ENCODE measurements at regions not wholly inside any gene's neighbourhood (a gene's known extent, or its start where the extent isn't known, plus 50 kb on each side); places are given as distances from the start of the nearest gene placed in this dataset.

- no peaks in the 10 kb centered on the region for H3K27me3 Mint-ChIP-seq (ENCODE audit: low read depth)
- TF ChIP-seq, protein P1, sequence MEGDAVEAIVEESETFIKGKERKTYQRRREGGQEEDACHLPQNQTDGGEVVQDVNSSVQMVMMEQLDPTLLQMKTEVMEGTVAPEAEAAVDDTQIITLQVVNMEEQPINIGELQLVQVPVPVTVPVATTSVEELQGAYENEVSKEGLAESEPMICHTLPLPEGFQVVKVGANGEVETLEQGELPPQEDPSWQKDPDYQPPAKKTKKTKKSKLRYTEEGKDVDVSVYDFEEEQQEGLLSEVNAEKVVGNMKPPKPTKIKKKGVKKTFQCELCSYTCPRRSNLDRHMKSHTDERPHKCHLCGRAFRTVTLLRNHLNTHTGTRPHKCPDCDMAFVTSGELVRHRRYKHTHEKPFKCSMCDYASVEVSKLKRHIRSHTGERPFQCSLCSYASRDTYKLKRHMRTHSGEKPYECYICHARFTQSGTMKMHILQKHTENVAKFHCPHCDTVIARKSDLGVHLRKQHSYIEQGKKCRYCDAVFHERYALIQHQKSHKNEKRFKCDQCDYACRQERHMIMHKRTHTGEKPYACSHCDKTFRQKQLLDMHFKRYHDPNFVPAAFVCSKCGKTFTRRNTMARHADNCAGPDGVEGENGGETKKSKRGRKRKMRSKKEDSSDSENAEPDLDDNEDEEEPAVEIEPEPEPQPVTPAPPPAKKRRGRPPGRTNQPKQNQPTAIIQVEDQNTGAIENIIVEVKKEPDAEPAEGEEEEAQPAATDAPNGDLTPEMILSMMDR (IDR thresholded peaks at IDR 0.05; ENCODE audit: unreplicated experiment), result no peak
- DNase-seq (ENCODE audit: low spot score in 2 of 2, unreplicated experiment in 2 of 2), result no peak
- H3K9me3 Mint-ChIP-seq, result peaks cover 5% of the 10 kb centered on the region
- H3K27ac Mint-ChIP-seq, result no peak overlapping the region
- no peaks in the 10 kb centered on the region for H3K4me1 Mint-ChIP-seq
- H3K4me3 Mint-ChIP-seq, result no peak overlapping the region
- H3K36me3 Mint-ChIP-seq, result no peaks in the 10 kb centered on the region
Measured at GRCh38 chr12:41709012-41709411, 435.7 kb downstream of the GXYLT1 start.

DNA sequence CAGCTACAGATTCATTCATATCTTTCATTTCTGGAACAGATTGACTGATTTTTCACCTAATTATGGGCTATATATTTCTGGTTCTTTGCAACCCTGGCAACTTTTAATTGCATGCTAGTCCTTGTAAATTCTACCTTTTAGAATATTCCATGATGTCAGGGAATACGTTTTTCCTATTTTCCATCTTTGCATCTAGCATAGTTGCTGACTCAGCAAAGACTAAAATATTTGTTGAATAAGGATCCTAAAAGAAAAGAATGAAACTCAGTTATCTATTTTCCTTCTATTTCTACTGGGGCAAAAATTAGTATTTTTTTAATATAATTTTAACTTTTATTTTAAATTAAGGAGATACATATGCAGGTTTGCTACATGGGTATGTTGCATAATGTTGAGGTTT lies 438.3 kb downstream of the GXYLT1 start:
- Mint-ChIP-seq H3K36me3 (no peaks in the 10 kb centered on the region), H3K4me1 (peaks cover 2% of the 10 kb centered on the region), H3K27ac (no peak overlapping the region), H3K27me3 (ENCODE audit: low read depth) (no peaks in the 10 kb centered on the region), H3K4me3 (no peak overlapping the region), H3K9me3 (no peaks in the 10 kb centered on the region)
- DNase-seq (ENCODE audit: low spot score in 2 of 2, unreplicated experiment in 2 of 2), result no peak
- TF ChIP-seq, protein P1 (IDR thresholded peaks at IDR 0.05; ENCODE audit: unreplicated experiment), result no peak

DNA sequence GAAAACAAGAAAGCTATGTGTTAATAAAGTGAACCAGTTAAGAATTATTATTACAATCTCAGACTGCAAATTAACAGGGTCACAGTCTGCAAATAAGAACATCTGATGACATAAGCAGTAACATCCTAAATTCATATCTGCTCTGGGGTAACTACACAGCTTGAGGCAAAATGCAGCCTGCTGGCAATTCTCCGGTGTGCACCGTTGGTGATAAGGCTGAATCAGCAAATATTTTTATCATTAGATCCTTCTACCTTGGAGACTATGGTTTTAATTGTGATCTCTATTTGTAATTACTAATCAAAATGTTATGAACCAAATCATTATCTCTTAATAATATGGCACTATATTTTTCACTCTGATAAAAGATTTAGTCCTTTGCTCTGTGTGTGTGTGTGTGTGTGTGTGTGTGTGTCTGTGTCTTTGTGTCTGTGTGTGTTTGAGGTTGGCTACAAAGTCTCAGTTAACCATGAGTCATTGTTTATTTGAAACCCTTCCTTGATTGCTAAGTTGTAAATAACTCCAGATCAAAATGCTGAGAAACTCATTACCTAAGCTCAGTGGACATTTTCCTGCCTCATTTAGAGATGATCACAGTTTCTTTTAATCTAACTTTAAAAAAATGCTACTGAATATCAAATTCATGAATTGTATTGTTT lies 442.6 kb downstream of the GXYLT1 start:
- H3K4me1 Mint-ChIP-seq, result peaks cover 2% of the 10 kb centered on the region

GRCh38 chr12:41700940-41701339 lies 443.7 kb downstream of the GXYLT1 start:
- peaks cover 2% of the 10 kb centered on the region for H3K4me1 Mint-ChIP-seq
- TF ChIP-seq, protein P1 (IDR thresholded peaks at IDR 0.05; ENCODE audit: unreplicated experiment), result no peak
- H3K36me3 Mint-ChIP-seq, result no peaks in the 10 kb centered on the region
- no peaks in the 10 kb centered on the region for H3K27me3 Mint-ChIP-seq (ENCODE audit: low read depth)
- no peak for DNase-seq (ENCODE audit: low spot score in 2 of 2, unreplicated experiment in 2 of 2)
- no peak overlapping the region for H3K4me3 Mint-ChIP-seq
- peaks cover 3% of the 10 kb centered on the region for H3K9me3 Mint-ChIP-seq
- no peak overlapping the region for H3K27ac Mint-ChIP-seq

More for the DNA sequence above, 442.6 kb downstream of the GXYLT1 start:
- no peaks in the 10 kb centered on the region for H3K36me3 Mint-ChIP-seq
- DNase-seq (ENCODE audit: low spot score in 2 of 2, unreplicated experiment in 2 of 2), result no peak
- H3K9me3 Mint-ChIP-seq, result peaks cover 3% of the 10 kb centered on the region
- H3K4me3 Mint-ChIP-seq, result no peak overlapping the region
- no peaks in the 10 kb centered on the region for H3K27me3 Mint-ChIP-seq (ENCODE audit: low read depth)
- H3K27ac Mint-ChIP-seq, result no peak overlapping the region
- TF ChIP-seq, protein P1 (IDR thresholded peaks at IDR 0.05; ENCODE audit: unreplicated experiment), result no peak

- no peak for DNase-seq (ENCODE audit: low spot score in 2 of 2, unreplicated experiment in 2 of 2)
- Mint-ChIP-seq H3K4me1 (peaks cover 2% of the 10 kb centered on the region), H3K27ac (no peak overlapping the region), H3K27me3 (ENCODE audit: low read depth) (no peaks in the 10 kb centered on the region), H3K4me3 (no peak overlapping the region), H3K9me3 (peaks cover 3% of the 10 kb centered on the region), H3K36me3 (no peaks in the 10 kb centered on the region)
- TF ChIP-seq, protein P1 (IDR thresholded peaks at IDR 0.05; ENCODE audit: unreplicated experiment), result no peak
Measured at GRCh38 chr12:41699658-41700057, 445.0 kb downstream of the GXYLT1 start.
